HG03196 (cell line): ENCODE measurements at regions not wholly inside any gene's neighbourhood (a gene's known extent, or its start where the extent isn't known, plus 50 kb on each side); places are given as distances from the start of the nearest gene placed in this dataset.

ENCODE experiments used
- ATAC-seq: cut with Tn5 transposase; IDR thresholded peaks from one replicate; pipeline ENCODE4 v1.9.1; 2021; ENCODE audit not compliant: unreplicated experiment

DNA sequence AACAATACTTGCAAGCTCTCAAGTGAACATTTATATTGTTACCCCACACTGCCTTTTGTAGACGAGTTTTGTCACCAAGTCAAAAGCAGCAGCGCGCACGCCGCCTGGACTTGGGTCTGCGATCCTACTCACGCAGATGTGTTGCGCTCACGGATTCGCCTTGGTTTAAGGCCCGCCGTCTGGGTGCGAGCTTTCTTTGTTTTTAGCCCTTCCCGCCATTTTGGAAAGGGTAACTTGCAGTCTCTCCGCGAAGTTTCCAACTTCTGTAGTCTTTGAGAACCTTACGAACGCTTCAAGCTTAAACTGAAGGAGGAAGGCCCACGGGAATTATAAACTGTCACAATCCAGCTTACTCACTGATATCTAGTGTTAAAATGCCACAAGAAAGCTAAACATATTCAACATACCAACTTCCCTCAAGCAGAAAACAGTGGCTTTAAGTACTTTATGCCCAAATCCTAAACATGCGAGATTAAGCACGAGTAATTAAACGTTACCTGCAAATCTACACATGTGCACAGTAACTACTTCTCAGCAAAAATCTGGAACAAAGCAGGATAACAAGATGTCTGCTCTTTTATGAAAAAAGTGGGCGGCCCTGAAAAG, 80.4 kb upstream of the BTN3A2 start:
- ATAC-seq: no peak

- peak; percentile 66 for ATAC-seq
These were observed 79.6 kb upstream of the BTN3A2 start for GRCh38 chr6:26285143-26286134.

DNA sequence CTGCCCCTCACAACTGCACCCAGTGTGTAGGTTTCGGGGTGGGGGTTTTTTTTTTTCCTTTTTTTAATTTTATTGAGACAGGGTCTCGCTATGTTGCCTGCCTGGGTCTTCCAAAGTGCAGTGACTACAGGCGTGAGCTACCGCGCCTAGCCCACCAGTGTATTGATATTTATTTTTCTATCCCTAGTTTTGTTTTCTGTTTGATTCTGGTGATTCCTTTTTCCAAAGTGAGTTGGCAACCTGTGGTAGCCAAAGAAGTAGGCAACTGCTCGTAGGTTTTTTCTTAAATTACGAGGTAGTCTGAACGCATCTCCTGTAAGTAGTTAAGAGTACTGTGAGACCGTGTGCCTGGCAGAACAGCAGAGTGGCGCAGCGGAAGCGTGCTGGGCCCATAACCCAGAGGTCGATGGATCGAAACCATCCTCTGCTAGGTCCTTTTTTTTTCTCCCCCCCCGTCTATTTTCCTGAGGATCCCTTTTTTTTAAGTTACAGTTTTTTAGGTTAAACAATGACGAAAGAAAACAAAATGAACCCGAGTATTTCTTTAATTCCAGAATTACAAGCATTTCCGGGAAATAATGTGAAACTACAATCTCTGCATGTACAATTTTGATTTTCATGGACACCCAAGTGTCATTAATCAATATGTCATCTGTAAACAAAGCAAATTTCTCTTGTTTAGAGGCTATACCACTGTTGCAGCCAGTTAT, 78.7 kb upstream of the BTN3A2 start:
- peak; percentile 26 for ATAC-seq

DNA sequence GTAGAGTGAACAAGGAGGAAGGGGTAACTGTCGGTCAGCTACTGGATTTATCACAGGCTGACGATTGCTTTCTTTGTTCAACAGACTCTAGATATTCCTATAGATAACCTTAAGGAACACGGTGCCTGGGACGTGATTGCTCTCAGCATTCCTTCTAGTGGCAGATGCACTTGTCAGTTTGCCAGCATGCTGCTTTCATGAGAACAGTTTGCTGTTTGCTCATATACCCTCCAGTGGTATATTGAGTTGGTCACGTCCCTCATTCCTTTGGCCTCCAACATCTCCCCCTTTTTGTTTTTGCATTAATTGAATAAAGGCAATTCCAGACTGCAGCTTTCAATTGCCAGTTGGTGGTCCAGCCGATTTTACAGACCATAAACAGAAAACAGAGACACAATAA, 76.8 kb upstream of the BTN3A2 start:
- no peak for ATAC-seq

DNA sequence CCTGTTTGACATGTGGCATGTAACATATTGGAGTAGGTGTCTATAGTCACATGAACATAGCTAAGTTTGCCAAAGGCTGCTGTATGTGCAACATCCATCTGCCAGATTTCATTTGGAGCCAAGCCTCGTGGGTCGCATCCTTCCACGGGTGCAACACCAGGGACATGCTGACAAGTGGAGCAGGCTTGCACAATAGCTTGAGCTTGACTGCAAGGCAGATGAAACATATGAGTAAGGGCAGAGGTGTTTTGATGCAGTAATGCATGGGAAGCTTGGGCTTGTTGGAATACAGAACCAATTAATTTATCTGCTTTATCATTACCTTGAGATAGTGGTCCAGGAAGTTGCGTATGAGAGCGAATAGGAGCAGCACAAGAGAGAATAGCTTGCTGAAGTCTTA, 74.1 kb upstream of the BTN3A2 start:
- no peak for ATAC-seq

DNA sequence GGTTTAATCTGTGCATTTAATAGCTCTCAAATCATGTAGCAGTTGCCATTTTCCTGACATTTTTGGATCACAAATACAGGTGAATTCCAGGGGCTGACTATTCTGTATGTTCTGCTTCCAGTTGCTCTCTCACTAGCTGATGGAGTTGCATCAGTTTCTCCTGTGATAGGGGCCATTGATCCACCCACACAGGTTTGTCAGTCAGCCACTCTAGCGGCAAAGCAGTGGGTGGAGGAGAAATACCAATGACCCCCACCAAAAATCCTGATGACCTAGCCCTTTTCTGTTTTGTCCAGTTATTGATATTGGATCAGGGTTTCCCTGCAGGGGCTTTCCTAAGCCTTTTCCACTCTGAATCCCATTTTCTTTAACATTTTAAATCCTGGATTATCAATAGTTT, 72.3 kb upstream of the BTN3A2 start:
- ATAC-seq: no peak

- no peak for ATAC-seq
These were observed 70.7 kb upstream of the BTN3A2 start for GRCh38 chr6:26294302-26294701.

GRCh38 chr6:26295691-26296555, 69.1 kb upstream of the BTN3A2 start:
- no peak for ATAC-seq

DNA sequence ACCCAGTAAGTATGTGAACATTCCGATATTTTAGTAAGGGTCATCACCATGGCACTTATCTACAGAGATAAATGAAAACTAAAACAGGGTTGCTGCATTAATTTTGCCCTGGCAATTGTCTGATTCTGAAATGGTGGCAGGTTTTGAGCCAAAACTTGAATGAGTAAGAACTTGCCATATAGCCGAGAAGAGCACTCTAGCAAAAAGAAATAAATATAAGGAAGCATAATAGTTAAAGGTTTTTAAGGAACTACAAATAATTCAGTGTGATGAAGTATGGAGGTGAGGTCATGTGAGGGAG, 68.5 kb upstream of the BTN3A2 start:
- ATAC-seq: no peak

DNA sequence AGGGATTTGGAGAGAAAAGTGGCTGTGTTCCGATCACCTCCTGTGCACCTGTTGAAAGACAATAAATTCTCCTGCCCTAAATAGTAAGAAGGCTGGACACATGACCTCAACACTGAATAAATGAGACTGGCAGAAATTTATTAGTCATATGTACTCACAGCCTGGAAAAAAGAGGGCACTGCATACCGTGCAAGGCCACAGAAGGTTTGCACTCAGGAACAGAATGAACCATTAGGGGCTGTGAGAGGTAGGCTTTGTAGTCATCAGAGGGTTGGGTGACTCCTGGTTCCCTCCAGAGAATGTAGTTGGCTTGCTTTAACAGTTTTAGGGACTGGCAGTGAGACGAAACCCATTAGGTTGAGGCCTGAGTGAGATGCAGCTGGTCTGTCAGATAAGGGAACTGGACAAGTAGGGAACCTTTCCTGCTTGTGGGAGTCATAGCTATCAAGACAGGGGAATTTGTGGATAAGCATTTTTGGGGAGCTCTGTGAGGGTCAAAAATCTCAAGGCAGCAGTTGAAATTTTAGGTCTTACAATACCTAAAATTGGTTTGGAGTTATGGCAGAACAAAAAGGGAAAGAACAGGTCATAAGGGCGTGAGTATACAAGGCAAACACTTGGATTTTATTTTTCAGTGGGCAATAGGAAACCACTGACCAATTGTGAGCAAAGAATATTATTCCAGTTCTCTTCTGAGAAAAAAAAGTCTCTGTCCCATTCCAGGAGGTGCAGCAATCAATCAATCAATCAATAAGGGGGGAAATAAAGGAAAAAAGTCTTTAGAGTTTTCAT, 67.9 kb upstream of the BTN3A2 start:
- ATAC-seq: no peak

DNA sequence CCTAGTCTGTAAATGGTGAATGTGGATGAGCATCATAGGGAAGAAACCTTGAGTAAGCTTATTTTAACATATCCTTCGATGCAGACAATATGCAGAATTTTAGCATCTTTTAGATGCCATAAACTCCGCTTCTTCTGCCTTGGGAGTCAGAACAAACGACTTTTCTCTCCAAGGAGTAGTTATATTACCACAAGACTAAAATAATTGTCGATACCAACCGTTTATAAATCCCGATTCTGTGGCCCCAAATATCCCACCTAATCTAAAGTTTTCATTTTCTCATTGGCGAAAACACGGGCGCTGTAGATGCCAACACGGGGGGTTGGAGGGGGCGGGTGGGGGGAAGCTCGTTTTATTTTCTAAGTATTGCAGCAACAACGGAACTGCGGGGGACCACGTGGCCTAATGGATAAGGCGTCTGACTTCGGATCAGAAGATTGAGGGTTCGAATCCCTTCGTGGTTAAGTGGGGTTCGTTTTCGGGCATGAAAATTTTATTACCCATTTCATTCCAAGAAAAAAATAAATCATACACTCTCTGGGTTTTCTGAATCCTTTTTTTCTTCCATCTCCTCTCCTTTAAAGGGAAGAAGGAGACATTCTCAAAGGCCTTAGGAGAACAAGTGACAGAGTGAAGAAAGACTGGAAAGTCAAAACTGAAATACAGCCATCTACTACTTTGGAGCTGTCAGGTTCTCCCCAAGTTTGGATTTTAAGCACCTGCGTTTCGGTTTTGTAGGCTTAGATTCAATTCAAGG, 65.5 kb upstream of the BTN3A2 start:
- no peak for ATAC-seq

DNA sequence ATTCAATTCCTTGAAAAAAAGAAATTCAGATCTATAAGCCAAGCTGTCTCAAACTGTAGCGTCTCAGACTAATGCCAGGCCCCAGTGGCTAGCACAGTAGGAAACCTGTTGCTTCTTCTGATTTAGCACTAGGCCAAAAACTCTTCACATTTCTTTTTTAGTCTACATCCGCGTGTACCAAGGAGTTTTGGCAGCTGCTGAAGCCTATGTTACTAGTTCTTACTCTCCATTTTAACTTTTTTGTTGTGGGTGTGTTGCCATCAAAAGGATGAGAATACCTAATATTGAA, 65.0 kb upstream of the BTN3A2 start:
- no peak for ATAC-seq

DNA sequence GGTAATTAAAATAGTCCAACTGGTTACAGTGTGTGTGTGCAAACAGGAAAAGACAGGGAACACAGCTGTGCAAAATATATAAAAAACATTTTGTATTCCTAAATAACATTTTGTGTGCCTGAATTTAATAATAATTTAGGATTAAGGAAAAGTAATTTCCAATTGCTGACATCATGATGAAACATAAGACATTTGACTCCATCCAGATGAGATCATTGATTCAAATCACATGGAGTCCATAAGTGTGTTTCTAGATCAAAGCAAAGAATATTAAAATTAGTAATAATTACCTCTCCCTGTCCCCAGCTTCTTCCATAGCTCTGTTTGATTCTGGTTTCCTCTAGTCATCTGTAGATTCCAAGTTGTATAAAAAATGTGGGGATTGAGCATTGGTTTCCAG, 64.6 kb upstream of the BTN3A2 start:
- ATAC-seq: no peak

GRCh38 chr6:26300828-26301227, 64.2 kb upstream of the BTN3A2 start:
- no peak for ATAC-seq

- no peak for ATAC-seq
These were observed 63.4 kb upstream of the BTN3A2 start for GRCh38 chr6:26301638-26302037.

- no peak for ATAC-seq
These were observed 61.9 kb upstream of the BTN3A2 start for GRCh38 chr6:26302941-26303559.

DNA sequence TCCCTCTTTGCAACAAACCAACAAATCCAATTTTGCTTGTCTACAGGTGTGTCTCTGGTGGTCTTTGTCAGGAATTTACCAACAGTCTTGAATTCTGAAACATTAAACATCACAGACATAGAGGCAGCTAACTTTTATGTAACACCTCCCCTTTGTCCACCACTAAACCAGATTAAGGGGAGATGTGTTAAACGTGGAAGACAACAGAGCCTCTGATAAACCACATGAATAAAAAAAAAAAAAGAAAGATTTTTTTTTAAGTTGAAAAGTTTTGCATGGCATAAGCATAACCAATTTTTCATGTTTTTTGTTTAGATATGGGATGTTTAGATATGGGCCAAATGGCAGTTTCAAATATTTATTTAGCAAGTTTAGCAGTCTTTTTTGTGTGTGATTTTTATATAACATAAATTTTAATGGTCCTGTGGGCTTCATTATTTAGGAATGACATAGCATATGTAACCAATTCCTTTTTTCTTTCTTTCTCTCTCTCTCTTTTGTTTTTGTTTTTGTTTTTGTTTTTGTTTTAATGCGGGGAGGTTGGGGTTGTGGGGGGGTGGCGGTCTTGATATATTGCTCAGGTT, 60.7 kb upstream of the BTN3A2 start:
- ATAC-seq: no peak

DNA sequence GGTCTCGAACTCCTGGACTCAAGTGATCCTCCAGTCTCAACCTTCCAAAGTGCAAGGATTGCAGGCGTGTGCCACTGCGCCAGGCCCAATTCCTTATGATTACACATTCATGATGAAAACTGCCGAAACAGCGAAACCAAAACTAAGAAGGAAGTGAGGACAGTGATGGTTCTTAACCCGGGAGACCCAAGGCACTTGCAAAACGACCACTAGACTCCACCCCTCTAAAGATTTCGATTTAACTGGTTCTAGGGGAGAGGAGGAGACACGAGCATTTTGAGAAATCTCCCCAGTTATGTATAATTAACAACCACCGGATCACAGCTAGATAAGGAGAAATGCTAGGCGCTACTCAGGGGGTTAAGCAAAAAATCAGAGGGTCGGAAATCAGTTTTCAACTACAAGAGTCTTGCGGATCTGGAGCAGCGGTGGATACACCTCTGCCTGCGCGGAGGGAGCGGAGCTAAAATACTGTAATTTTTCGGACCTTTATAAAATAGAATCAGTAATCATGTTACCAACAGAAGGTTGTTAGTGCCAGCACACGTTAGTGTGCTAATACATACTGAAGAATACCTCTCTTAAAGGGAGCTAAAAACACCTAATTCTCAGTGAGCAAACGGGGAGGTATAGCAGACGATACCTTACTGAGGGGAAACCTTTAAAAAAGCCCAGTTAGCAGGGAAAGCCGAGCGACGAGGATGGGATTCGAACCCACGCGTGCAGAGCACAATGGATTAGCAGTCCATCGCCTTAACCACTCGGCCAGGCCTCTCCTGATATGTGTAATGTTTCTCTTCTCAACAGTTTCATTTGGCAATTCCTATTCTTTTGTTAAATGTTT, 60.0 kb upstream of the BTN3A2 start:
- no peak for ATAC-seq
